ENCODE measurements at regions not wholly inside any gene's neighbourhood (a gene's known extent, or its start where the extent isn't known, plus 50 kb on each side); places are given as distances from the start of the nearest gene placed in this dataset.

GRCh38 chr2:123211181-123211580 is 813.9 kb upstream of the CNTNAP5 start:
- H3K4me2 ChIP-seq (ENCODE audit: insufficient read depth in 1 of 2, low read depth in 2 of 2, low read length in 2 of 2), result no peak overlapping the region
- no peak overlapping the region for H4K5ac ChIP-seq (ENCODE audit: insufficient read length, low read depth, low read length)
- DNase-seq (ENCODE audit: low read depth in 1 of 2, low spot score in 2 of 2), result no peak
- no peak overlapping the region for H3K14ac ChIP-seq (ENCODE audit: insufficient read length)
- H3K56ac ChIP-seq (replicated peaks; ENCODE audit: insufficient read length, low read depth, low read length), result no peak overlapping the region
- H3K27me3 ChIP-seq (replicated peaks in 1 of 4; ENCODE audit: control insufficient read depth in 3 of 4, extremely low read depth in 1 of 4, insufficient read depth in 3 of 4, low read length in 3 of 4), result no peaks in the 10 kb centered on the region
- H3K36me3 ChIP-seq (ENCODE audit: control insufficient read depth in 2 of 4, insufficient read depth in 4 of 4, low read length in 3 of 4), result no peaks in the 10 kb centered on the region
- H4K20me1 ChIP-seq (replicated peaks in 1 of 2; ENCODE audit: control insufficient read depth in 1 of 2, insufficient read depth in 2 of 2, low read length in 2 of 2), result no peaks in the 10 kb centered on the region
- H3K79me2 ChIP-seq (ENCODE audit: control insufficient read depth in 1 of 2, insufficient read depth in 2 of 2, low read length in 2 of 2), result no peaks in the 10 kb centered on the region
- H3K79me1 ChIP-seq (ENCODE audit: low read depth, low read length), result no peaks in the 10 kb centered on the region
- H3K27ac ChIP-seq (ENCODE audit: low read depth, low read length), result no peak overlapping the region
- no peak overlapping the region for H3K4ac ChIP-seq (replicated peaks; ENCODE audit: insufficient read length, low read depth, low read length)
- POLR2A ChIA-PET (ENCODE audit: partially characterized antibody), result no interaction called here
- no peak overlapping the region for H3K23ac ChIP-seq (ENCODE audit: insufficient read length)
- no peaks in the 10 kb centered on the region for H3K4me1 ChIP-seq (replicated peaks in 1 of 4; ENCODE audit: control insufficient read depth in 3 of 4, insufficient read depth in 4 of 4, low read length in 3 of 4)
- no peak overlapping the region for H3K9ac ChIP-seq (replicated peaks in 1 of 4; ENCODE audit: extremely low read depth in 1 of 4, low read depth in 3 of 4, low read length in 3 of 4)
- H2AK5ac ChIP-seq (ENCODE audit: low read depth, low read length), result no peak overlapping the region
- CTCF ChIA-PET (ENCODE audit: partially characterized antibody), result no interaction called here
- TF ChIP-seq ATF3 (IDR thresholded peaks at IDR 0.05; ENCODE audit: insufficient read depth, low read depth, low read length) (no peak), TEAD4 (IDR thresholded peaks at IDR 0.05; ENCODE audit: low read depth, low read length) (no peak), BRCA1 (IDR thresholded peaks at IDR 0.05; ENCODE audit: low read depth, low read length) (no peak), RAD21 (IDR thresholded peaks at IDR 0.05 in 1 of 2, conservative IDR thresholded peaks at IDR 0.05 in 1 of 2; ENCODE audit: low read depth in 2 of 2, low read length in 2 of 2) (no peak), KDM1A (IDR thresholded peaks at IDR 0.05; ENCODE audit: borderline replicate concordance, low read length) (no peak), MAX (IDR thresholded peaks at IDR 0.05) (no peak), KDM5A (IDR thresholded peaks at IDR 0.05; ENCODE audit: low read length) (no peak), CBX8 (IDR thresholded peaks at IDR 0.05; ENCODE audit: borderline replicate concordance, low read depth, low read length) (no peak)
- no peak overlapping the region for H4K8ac ChIP-seq (ENCODE audit: extremely low read depth, insufficient read depth, low read length)
- H3K9me3 ChIP-seq (ENCODE audit: insufficient read depth in 2 of 2, low read depth in 1 of 2, low read length in 1 of 2), result no peaks in the 10 kb centered on the region
- no peak overlapping the region for H2BK20ac ChIP-seq (ENCODE audit: low read length)
- no peak overlapping the region for H2BK5ac ChIP-seq (ENCODE audit: low read depth, low read length)
- no peak overlapping the region for H2BK120ac ChIP-seq (replicated peaks; ENCODE audit: low read depth, low read length)
- H4K91ac ChIP-seq (replicated peaks; ENCODE audit: insufficient read length, low read length), result no peak overlapping the region
- no peak overlapping the region for H3K4me3 ChIP-seq (ENCODE audit: extremely low read depth in 1 of 4, insufficient read depth in 2 of 4, low read depth in 3 of 4, low read length in 4 of 4)
- FAIRE-seq, result no peak
- H3K23me2 ChIP-seq (ENCODE audit: low read depth, low read length), result no peaks in the 10 kb centered on the region
- no peak overlapping the region for H2BK15ac ChIP-seq (ENCODE audit: low read length)
- H3K18ac ChIP-seq (ENCODE audit: extremely low read depth, low read length), result no peak overlapping the region
- H2AFZ ChIP-seq (ENCODE audit: low read length), result no peak overlapping the region
- H2BK12ac ChIP-seq (ENCODE audit: low read depth, low read length), result no peak overlapping the region
